ENCODE measurements at regions not wholly inside any gene's neighbourhood (a gene's known extent, or its start where the extent isn't known, plus 50 kb on each side); places are given as distances from the start of the nearest gene placed in this dataset.

GRCh38 chr2:71814885-71815284, 332.8 kb downstream of the CYP26B1 start:
- TF ChIP-seq CTCF (conservative IDR thresholded peaks at IDR 0.05; ENCODE audit: low read depth, low read length), result no peak
- no peak for TF ChIP-seq EZH2 (IDR thresholded peaks at IDR 0.05; ENCODE audit: borderline replicate concordance, low read depth, low read length, poor library complexity, severe bottlenecking)

Data from A673 (cell line).